ENCODE measurements at regions not wholly inside any gene's neighbourhood (a gene's known extent, or its start where the extent isn't known, plus 50 kb on each side); places are given as distances from the start of the nearest gene placed in this dataset.

DNA sequence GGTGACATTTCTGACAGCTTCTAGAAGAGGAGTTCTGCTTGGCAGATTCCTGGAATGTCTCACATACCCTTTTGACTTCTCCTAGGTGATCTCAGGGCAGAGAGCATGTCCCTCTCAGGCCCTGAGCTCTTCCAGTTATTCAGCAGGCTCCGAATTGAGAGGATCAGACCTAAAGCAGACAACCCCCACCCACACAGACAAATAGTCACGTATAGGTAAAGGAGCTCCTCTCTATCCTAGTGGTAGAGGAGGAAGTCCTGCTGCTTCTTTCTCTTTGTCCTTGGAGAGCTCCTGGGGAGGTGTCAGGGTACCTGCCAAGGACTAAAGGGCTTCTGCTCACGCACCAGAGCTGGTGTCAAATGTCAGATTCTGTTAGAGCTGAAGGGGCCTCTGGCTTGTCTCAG lies 128.1 kb downstream of the IER5 start:
- no peak overlapping the region for H3K4me3 ChIP-seq (ENCODE audit: low read length)
- H3K79me2 ChIP-seq (ENCODE audit: low read length), result no peaks in the 10 kb centered on the region
- no peaks in the 10 kb centered on the region for H3K27me3 ChIP-seq (replicated peaks; ENCODE audit: insufficient read depth, low read length)
- TF ChIP-seq EZH2phosphoT487 (IDR thresholded peaks at IDR 0.05; ENCODE audit: low read length), result no peak
- no peak for TF ChIP-seq EZH2 (optimal IDR thresholded peaks at IDR 0.05; ENCODE audit: low read depth, low read length)
- TF ChIP-seq, protein P1, sequence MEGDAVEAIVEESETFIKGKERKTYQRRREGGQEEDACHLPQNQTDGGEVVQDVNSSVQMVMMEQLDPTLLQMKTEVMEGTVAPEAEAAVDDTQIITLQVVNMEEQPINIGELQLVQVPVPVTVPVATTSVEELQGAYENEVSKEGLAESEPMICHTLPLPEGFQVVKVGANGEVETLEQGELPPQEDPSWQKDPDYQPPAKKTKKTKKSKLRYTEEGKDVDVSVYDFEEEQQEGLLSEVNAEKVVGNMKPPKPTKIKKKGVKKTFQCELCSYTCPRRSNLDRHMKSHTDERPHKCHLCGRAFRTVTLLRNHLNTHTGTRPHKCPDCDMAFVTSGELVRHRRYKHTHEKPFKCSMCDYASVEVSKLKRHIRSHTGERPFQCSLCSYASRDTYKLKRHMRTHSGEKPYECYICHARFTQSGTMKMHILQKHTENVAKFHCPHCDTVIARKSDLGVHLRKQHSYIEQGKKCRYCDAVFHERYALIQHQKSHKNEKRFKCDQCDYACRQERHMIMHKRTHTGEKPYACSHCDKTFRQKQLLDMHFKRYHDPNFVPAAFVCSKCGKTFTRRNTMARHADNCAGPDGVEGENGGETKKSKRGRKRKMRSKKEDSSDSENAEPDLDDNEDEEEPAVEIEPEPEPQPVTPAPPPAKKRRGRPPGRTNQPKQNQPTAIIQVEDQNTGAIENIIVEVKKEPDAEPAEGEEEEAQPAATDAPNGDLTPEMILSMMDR (IDR thresholded peaks at IDR 0.05; ENCODE audit: low read length), result no peak
- no peaks in the 10 kb centered on the region for H3K4me1 ChIP-seq (ENCODE audit: low read length)
- no peak overlapping the region for H3K27ac ChIP-seq (ENCODE audit: low read length)
- no peaks in the 10 kb centered on the region for H3K9me2 ChIP-seq (replicated peaks; ENCODE audit: insufficient read depth, low read length)
- no peaks in the 10 kb centered on the region for H3K36me3 ChIP-seq (replicated peaks; ENCODE audit: insufficient read depth, low read length)
- H3F3A ChIP-seq (ENCODE audit: insufficient read depth, low read length), result no peaks in the 10 kb centered on the region
- no peak overlapping the region for H2AFZ ChIP-seq (ENCODE audit: low read length)
- no peak overlapping the region for H3K9ac ChIP-seq (ENCODE audit: low read length)
- no peak for DNase-seq
- H3K4me2 ChIP-seq (ENCODE audit: low read depth, low read length), result no peak overlapping the region
- H4K20me1 ChIP-seq (ENCODE audit: insufficient read depth, low read length), result no peaks in the 10 kb centered on the region
- no peaks in the 10 kb centered on the region for H3K9me3 ChIP-seq (replicated peaks; ENCODE audit: insufficient read depth, low read length)

DNA sequence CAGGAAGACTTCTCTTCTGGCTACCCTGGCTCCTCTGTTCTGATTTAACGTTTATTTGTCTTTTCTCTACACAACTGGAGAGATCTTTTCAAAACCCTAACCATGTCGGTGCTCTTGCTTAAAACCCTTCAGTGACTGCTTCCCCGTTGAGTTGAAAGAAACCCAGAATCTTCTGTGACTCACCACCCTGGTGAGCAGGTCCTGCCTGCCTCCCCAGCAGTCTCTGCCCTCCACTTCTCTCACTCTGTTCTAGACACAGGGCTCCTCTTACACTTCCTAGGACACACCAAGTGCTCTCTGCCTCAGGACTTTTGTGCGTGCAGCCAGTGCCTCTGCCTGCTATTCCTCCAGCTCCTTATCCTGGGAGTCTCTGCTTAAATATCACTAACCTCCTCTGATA lies 131.4 kb downstream of the IER5 start:
- no peak overlapping the region for H3K27ac ChIP-seq (ENCODE audit: low read length)
- H3K4me2 ChIP-seq (ENCODE audit: low read depth, low read length), result no peak overlapping the region
- TF ChIP-seq, protein P1 (IDR thresholded peaks at IDR 0.05; ENCODE audit: low read length), result no peak
- no peak for TF ChIP-seq EZH2phosphoT487 (IDR thresholded peaks at IDR 0.05; ENCODE audit: low read length)
- no peak for TF ChIP-seq EZH2 (optimal IDR thresholded peaks at IDR 0.05; ENCODE audit: low read depth, low read length)
- H3K36me3 ChIP-seq (replicated peaks; ENCODE audit: insufficient read depth, low read length), result no peaks in the 10 kb centered on the region
- H4K20me1 ChIP-seq (ENCODE audit: insufficient read depth, low read length), result no peaks in the 10 kb centered on the region
- no peaks in the 10 kb centered on the region for H3F3A ChIP-seq (ENCODE audit: insufficient read depth, low read length)
- H3K9me3 ChIP-seq (replicated peaks; ENCODE audit: insufficient read depth, low read length), result no peaks in the 10 kb centered on the region
- no peak for DNase-seq
- no peaks in the 10 kb centered on the region for H3K79me2 ChIP-seq (ENCODE audit: low read length)
- H3K4me3 ChIP-seq (ENCODE audit: low read length), result no peak overlapping the region
- H3K27me3 ChIP-seq (replicated peaks; ENCODE audit: insufficient read depth, low read length), result no peaks in the 10 kb centered on the region
- no peaks in the 10 kb centered on the region for H3K9me2 ChIP-seq (replicated peaks; ENCODE audit: insufficient read depth, low read length)
- H3K9ac ChIP-seq (ENCODE audit: low read length), result no peak overlapping the region
- no peaks in the 10 kb centered on the region for H3K4me1 ChIP-seq (ENCODE audit: low read length)
- no peak overlapping the region for H2AFZ ChIP-seq (ENCODE audit: low read length)

DNA sequence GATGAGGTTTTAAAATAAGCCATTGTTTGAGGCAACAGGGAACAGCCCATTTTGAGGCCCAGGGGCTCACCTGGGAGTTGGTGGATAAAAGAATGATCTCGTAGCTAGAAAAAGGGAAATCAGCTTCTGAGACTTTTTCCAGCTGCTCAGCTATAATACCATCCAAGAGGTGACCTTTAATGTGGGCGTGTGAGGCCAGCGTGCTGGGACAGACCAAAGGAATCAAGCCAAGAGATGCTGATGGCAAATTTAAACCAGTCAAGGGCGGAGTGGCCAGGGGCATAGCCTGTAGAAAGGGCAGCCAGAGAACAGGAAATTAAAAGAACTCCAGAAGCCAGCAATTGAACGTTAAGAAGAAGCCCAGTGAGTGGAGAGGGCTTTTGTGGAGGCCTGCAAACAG lies 132.6 kb downstream of the IER5 start:
- H3K27ac ChIP-seq (ENCODE audit: low read length), result no peak overlapping the region

More for the DNA sequence above, 132.6 kb downstream of the IER5 start:
- H3K4me3 ChIP-seq (ENCODE audit: low read length), result no peak overlapping the region
- no peak overlapping the region for H2AFZ ChIP-seq (ENCODE audit: low read length)
- TF ChIP-seq EZH2 (optimal IDR thresholded peaks at IDR 0.05; ENCODE audit: low read depth, low read length) (no peak), EZH2phosphoT487 (IDR thresholded peaks at IDR 0.05; ENCODE audit: low read length) (no peak)
- TF ChIP-seq, protein P1 (IDR thresholded peaks at IDR 0.05; ENCODE audit: low read length), result no peak
- no peaks in the 10 kb centered on the region for H4K20me1 ChIP-seq (ENCODE audit: insufficient read depth, low read length)
- H3K36me3 ChIP-seq (replicated peaks; ENCODE audit: insufficient read depth, low read length), result no peaks in the 10 kb centered on the region
- no peaks in the 10 kb centered on the region for H3K27me3 ChIP-seq (replicated peaks; ENCODE audit: insufficient read depth, low read length)
- H3K9ac ChIP-seq (ENCODE audit: low read length), result no peak overlapping the region
- no peaks in the 10 kb centered on the region for H3F3A ChIP-seq (ENCODE audit: insufficient read depth, low read length)
- H3K79me2 ChIP-seq (ENCODE audit: low read length), result no peaks in the 10 kb centered on the region
- no peaks in the 10 kb centered on the region for H3K9me3 ChIP-seq (replicated peaks; ENCODE audit: insufficient read depth, low read length)
- no peak overlapping the region for H3K4me2 ChIP-seq (ENCODE audit: low read depth, low read length)
- DNase-seq, result no peak
- no peaks in the 10 kb centered on the region for H3K4me1 ChIP-seq (ENCODE audit: low read length)
- no peaks in the 10 kb centered on the region for H3K9me2 ChIP-seq (replicated peaks; ENCODE audit: insufficient read depth, low read length)

Measured in MM.1S (cell line).